B cell (primary cell): ENCODE measurements at regions not wholly inside any gene's neighbourhood (a gene's known extent, or its start where the extent isn't known, plus 50 kb on each side); places are given as distances from the start of the nearest gene placed in this dataset.

ENCODE experiments used
- CTCF ChIP-seq: fragments of 200-600 bp; IDR thresholded peaks from one replicate; pipeline ENCODE4 v1.8.0; 2022; ENCODE audit warnings: antibody characterized with exemption, mild to moderate bottlenecking
- EZH2 ChIP-seq: IDR thresholded peaks from 2 replicates; pipeline ENCODE4 v1.6.1; 2012; ENCODE audit warnings: borderline replicate concordance, low read depth, mild to moderate bottlenecking, moderate library complexity, low read length; ENCODE audit not compliant: insufficient read depth, poor library complexity, severe bottlenecking

DNA sequence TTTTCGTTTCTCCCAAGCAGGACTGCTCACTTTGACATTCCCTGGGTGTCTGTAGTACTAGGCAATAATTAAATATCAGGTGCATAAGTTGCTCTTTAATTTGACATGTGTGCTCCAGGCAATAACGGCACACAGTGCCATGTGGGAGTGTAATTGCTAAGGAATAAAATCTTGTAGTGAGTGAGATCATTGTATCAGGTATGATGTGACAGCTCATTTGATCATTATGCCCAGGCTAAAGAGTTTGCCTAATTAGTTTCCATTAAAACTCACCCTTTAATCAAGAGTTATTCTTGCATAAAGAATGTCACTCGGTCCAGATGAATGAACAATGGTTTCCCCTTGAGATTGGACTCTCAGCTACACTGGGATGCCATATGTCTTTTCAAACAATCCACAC, 220.0 kb downstream of the INSC start:
- TF ChIP-seq CTCF = no peak
- TF ChIP-seq EZH2 = no peak
